HG02943 (cell line): ENCODE measurements at regions not wholly inside any gene's neighbourhood (a gene's known extent, or its start where the extent isn't known, plus 50 kb on each side); places are given as distances from the start of the nearest gene placed in this dataset.
"Not testable (repeated sequence)": the region's sequence is repeated elsewhere in the genome, so short reads cannot be mapped to it uniquely, and the experiment has no call there.

Experiments used
- ATAC-seq: cut with Tn5 transposase; IDR thresholded peaks from one replicate; pipeline ENCODE4 v1.9.1; 2021; ENCODE audit warnings: mild to moderate bottlenecking, low read depth, moderate library complexity; ENCODE audit not compliant: unreplicated experiment

DNA sequence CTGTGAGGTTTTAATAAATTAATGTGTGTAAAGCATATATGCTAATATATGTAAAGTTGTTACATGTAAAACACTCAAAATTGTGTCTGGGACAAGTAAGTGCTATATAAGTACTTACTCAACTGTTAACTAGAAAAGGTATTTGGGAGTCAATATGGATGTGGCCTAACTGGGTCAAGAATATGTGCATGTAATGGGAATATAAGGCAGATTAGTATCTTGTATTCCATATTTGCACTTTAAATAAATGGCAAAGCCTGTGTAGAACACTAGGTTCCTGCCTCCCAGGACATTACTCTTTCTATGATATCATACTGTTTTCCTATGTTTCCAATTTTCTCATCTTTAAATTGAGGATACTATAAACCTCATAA lies 270.6 kb downstream of the FBXO8 start:
- ATAC-seq: no peak

DNA sequence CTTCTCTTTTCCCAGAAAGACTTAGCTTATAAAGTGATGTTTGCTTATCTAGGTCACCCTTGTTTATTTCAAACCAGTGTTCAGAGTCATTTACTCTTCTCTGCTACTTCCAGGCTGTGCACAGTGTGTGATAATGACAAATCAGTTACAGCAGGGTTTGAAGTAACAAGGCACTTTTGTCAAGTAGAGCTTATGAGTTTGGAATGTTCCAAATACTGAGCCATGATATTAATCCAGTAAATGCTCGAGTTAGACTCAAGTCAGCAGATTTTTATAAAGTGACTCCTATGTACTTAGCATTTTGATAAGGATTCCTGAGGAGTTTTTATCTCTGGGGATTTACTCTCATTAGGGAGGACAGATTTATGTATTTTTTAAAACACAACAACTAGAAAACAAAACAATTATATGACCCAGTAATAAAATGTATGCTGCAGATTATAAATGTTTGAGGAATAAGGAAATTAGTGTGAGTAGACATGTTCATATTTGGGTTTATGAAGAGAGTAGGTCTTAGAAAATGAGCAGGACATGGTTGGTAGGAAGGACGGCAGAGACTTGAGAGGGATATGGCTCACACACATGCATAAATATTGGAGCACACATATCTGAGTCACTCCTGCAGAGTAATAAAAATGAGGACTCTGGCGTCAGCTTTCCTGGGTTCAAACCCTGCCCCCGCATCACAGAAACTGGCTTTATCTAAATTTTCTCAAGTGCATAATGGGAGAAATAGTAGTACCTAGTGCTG lies 271.2 kb downstream of the FBXO8 start:
- no peak for ATAC-seq

DNA sequence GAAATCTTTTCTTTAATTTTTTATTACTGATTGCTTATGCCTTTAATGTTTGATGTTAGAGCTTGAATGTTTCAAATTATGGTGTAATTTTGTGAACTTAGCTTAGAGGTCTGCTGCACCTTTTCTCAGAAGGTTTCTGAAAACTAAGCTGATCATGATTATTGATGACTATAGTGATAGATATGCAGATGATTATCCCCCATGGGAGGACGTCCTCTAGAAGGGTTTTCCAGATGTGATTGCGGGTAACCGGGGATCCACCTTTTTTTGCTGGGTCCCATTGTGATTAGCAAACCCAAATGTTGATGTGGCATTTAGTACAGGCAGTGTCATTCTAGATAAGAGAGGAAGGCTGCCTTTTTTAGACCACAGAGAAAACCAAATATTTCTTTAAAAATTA lies 272.9 kb downstream of the FBXO8 start:
- no peak for ATAC-seq

DNA sequence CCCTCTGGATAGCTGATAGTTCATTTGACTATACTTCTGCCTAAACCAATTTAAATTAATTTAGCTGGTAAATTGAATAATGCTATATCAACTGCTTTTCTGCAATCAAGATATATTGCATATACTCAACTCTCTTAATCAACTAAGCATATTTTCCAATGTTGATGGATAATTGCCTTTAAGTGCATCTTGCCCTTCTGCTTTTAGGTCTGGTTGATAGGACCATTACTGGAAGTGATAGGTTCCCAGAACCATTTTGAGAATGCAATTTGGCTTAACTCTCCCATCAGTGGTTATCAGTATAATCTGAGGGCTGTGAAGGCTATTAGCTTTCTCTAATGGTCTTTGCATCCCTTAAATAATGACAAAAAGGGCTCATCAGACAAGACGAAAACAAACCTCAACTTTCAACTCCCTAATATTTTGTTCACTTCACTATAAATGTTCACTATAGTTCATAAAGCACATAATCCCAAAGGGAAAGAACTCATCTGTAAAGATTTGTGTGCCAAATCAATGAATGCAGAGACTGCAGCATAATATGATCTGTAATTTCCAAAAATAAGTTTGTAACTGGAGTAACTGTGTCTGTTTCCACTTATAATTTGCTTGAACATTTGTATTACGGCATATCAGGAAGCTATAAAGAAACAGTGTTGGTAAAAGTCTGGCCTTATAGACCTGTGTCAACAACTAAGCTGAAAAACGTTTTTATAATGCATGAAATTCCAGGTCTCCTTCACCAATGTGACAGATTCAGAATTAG lies 273.6 kb downstream of the FBXO8 start:
- no peak for ATAC-seq

DNA sequence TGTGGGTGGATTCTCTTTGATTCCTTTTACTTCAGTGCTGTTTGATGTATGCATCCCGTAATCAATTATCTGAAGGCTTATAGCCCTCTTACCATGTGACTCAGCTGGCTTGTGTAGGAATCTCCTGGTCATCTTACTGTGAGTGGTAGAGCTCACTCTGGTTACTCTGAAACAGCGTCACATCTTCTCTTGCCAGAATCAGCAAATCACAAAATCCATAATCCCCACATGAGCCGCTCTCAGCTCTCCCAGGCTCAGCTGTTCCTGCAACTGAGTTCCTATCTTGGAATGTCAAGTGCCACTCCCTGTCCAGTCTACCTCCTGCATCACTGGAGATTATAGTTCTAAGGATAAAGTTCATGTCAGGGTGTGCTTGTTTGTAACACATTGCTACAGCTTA lies 278.0 kb downstream of the FBXO8 start:
- no peak for ATAC-seq

DNA sequence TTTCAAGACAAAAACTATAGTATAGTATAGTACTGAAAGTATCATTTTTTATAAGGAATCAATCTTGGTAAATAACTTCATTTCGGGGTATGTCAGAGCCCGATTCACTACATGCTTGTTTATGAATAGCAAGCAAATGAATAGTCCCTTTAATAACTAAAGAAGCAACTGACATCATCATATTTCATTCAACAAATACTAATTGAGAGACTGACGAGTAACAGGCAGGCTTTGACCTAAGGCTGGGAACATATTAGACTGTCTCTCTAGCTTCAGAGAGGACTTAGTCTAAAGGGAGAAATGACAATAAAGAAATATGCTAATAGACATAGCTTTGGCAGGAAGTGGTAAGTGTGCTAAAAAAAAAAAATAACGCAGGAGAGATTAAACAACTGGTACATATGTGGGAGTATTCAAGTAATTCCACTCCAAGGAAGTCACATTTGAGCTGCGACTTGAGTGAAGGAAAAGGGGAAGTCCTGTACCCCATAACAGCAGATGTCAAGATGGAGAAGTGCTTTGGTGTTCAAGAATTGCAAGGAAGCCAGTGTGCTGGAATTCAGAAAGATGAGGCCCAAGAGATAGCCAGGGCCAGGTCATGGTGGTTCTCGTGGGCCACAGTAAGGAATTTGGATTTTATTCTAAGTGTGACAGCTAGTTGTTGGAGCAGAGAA lies 284.9 kb downstream of the FBXO8 start:
- no peak for ATAC-seq

DNA sequence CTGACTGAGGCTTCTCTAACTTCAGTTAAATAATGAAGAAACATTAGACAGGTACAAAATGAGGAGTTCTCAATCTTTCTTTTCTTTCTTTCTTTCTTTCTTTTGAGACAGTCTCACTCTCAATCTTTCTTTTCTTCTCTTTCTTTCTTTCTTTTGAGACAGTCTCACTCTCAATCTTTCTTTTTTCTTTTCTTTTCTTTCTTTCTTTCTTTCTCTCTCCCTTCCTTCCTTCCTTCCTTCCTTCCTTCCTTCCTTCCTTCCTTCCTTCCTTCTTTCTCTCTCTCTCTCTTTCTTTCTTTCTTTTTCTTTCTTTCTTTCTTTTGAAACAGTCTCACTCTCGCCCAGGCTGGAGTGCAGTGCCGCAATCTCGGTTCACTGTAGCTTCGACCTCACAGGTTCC lies 287.7 kb downstream of the FBXO8 start:
- not testable (repeated sequence) for ATAC-seq

DNA sequence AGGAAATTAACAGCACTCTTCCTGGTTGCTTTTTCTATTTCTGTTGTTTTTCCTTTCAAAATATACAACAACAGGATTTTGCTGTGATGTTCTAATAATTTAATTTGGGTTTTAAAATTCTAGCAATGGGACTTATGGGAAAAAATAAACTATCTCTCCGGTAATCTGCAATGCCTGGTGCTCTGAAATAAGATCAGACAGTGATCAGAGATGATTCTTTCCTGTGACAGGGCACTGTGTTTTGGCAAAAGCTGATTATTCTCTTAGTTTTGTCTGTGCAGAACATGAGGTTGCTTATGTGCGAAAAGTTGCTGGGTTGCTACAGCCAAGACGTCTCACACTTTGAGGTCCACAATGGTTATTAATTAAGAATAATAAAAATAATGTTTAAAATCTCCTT lies 291.7 kb downstream of the FBXO8 start:
- ATAC-seq: no peak

DNA sequence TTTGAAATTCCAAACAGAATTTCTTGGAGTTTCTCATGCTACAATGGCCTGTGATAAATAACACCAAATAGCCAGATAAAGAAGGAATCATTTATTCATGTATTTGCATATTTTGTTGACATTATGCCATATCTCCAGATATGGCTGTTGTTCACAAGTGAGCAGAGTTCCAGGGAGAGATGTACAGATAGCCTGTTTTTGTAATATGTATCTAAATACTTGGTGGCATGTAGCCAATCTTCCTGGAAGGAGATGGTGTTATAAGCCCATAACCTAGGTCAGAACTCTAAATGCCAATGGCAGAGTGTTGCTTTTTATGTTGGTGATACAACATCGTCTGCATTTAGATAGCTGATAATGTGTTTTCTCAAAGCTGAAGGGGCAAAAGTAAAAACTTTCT lies 292.2 kb downstream of the FBXO8 start:
- ATAC-seq: no peak

DNA sequence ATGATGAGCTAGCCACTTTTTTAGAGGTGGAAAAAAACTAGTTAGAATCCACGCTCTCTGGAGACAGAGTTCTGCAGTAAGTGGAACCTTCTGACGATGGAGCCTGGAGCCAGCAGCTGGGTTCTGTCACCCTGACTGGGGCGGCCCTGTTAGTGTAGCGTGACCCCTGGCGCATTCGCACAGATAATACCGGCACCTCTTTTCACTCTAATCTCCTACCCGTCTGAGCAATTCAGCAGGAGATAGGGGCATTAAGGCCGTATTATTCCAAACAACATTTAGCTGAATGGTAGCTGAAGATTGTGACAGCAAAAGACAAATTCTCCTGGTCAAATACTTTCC lies 292.6 kb downstream of the FBXO8 start:
- no peak for ATAC-seq

DNA sequence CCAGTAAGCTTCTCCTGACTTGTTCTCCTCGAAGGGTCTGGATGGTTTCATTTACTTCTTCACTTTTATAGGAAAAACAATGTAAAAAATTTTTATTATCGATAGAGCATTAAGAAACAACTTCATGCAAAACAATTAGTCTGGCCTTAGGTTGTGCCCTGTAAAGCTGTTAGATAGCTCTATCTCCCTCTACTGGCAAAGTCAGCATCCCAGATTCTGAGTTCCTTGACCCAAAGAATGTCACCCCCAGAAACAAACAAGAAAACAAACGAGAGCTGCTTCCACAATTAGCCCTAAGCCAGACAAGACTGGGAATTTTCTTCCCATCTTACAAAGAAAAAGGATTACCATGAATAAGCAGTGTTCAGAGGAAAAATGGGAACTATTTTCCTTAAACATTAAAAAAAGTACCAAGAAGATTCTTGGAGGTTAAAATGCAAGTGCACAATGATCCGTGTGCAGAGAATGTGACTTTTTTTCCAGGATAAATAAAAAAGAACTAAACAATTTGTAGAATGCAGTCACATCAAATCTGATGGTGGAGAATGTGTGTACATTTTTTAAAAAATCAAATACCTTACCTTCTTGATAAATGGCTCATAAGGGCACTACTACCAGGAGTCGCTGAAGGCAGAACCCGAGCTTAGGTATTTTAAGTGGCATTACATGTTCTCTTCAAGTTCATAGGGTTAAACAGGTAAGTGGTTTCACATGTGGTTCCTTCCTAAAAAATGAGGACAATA lies 293.2 kb downstream of the FBXO8 start:
- ATAC-seq: no peak

DNA sequence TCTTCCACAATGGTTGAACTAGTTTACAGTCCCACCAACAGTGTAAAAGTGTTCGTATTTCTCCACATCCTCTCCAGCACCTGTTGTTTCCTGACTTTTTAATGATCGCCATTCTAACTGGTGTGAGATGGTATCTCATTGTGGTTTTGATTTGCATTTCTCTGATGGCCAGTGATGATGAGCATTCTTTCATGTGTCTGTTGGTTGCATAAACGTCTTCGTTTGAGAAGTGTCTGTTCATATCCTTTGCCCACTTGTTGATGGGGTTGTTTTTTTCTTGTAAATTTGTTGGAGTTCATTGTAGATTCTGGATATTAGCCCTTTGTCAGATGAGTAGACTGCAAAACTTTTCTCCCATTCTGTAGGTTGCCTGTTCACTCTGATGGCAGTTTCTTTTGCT lies 319.9 kb downstream of the FBXO8 start:
- not testable (repeated sequence) for ATAC-seq

DNA sequence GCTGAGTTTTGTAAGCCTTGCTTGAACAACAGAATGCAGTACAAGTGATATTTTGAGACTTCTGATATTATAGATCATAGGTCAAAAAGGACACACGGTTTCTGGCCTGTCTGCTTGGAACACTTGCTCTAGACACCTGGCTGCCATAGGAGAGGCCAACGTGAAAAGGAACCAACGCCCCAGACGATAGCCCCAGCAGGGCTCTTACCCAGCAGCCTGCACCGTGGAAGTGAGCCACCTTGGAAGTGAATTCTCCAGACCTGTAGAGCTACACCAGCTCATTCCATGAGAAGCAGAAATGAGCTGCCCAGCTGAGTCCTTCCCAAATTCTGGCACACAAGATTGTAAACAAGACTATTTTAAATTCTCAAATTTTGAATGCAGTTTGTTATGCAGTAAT lies 323.1 kb downstream of the FBXO8 start:
- ATAC-seq: no peak

DNA sequence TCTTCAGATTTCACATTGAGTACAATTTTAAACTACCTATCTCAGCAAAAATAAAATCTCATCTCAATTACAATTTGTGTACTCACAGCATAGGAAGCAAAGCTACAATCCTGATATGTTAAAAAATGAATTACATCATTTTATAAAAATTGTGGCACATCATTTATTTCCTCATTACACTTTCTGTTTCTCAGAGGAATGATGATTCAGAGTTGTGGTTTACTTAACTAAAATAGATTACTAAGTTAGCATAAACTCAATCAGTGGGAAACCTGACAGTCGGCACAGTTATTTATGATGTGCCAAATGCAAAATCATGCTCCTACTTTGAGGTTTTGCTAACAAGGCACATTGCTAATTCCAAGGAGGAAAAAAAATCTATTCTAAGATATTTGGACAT lies 325.0 kb downstream of the FBXO8 start:
- no peak for ATAC-seq

DNA sequence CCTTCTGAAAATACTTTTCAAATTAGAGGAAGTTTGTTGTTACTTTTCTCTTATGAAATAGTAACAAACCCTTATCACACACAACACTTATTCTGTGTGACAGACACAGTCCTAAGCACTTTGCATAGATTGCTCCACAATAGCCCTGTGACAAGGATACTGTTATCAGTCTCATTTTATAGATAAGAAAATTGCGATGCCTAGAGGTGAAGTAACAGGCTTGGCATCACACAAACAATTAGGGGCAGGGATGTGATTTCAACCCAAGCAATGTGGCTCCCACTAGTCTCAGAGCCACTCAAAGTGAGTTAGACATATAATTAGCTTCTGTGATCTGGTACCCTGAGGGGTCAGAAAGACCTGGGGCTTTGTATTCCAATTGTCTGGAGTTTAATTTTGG lies 339.9 kb downstream of the FBXO8 start:
- ATAC-seq: no peak

DNA sequence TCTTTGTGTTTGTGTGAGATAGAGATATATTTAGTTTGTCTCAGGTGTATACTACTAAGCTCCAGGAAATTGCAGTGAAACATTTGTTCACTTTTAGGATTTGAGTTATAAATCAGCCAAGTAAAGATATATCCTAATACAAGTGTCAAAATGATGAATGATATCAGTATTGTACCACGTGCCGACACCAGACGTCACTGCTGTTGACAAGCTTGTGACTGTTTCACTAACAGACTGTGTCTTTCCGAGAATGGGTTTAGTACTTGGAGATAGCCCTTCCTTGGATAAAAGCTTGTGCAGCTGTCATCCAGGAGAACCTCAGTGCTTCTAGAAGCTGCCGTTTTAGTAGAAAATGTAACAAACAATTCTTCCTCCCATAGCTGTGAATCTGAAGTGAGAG lies 343.3 kb downstream of the FBXO8 start:
- no peak for ATAC-seq

DNA sequence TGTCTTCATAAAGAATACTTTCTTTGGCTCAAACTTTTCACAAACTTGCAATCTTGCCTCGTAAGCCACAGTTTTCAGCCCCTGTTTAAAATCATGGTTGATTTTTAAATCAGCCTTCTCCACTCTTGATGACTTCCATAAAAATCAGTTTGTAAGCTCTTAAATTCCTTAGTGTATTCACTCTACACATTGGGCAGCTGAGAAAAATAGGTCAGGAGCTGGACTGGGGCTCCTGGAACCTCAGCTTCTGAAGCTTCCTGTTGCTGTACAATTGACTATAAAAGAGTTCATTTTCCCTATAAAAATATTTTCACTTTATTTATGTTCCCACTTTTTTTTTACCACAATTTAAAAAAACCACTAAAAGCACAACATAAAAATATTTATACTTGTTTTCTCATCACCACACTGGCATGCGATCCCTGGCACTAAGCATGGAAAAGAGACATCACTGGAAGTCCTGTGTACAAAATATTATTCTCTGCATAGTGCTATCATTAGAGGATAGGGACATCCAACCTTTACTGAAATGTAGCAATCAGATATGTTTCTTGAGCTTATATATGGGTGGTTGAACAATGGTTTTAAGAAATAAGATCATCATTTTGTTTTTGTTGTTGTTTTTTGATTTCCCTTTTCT lies 345.7 kb downstream of the FBXO8 start:
- no peak for ATAC-seq

DNA sequence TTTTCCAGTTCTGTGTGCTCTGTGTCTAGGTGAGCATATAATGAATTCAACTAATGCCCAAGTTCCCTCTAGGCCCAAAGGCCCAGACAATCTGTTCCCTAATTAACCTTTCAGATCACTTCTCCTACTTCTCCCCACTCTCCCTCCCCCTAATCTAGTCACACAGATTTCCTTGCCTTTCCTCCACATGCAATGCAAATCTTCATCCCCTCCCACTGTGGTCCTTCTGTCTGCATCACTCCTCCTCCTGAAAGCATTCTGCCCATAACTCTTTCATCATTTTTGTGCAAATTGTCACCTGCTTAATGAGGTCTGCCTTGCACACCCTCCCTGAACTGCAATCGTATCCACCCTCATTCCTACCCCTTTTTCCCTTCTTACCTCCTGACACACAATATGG lies 346.6 kb downstream of the FBXO8 start:
- no peak for ATAC-seq

DNA sequence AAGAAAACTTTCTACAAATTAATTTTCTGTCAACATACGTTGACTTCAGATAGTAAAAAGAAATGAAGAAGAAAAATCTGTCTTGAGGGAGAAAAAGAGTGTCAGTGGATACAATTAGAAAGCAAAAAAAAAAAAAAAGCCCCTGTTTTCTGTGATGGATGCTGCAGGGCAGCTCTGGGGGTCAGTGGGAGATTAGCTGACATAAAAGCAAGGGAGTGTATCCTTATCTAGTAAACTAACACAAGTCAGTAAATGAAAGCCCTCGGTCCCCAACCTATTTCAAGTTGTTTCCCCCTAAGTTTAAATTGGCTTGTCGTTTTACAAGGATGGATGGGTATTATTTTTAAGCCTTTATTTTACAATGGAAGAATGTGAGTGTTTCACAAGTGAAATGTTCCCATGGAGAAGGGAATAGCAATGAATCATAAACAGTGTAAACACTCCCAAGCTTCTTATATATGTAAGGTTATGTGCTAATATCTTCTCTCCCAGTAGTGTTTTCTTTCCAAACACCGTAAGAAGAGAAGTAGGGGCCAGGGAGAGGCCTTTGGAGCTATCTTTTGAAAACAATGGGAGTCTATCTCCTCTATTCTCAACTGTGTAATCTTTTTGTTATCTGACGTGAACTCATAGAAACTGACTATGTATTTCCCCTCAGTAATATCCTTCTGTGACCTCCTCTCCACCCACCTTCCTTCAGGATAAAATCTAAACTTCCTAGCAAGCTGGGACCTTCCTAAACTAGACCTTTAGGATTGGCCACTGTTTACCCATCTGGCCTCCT lies 347.7 kb downstream of the FBXO8 start:
- no peak for ATAC-seq
